HG02642 (cell line): ENCODE measurements at regions not wholly inside any gene's neighbourhood (a gene's known extent, or its start where the extent isn't known, plus 50 kb on each side); places are given as distances from the start of the nearest gene placed in this dataset.
"Not testable (repeated sequence)": the region's sequence is repeated elsewhere in the genome, so short reads cannot be mapped to it uniquely, and the experiment has no call there.

ENCODE experiments used
- ATAC-seq: cut with Tn5 transposase; IDR thresholded peaks from one replicate; pipeline ENCODE4 v1.9.1; 2021; ENCODE audit warnings: mild to moderate bottlenecking; ENCODE audit not compliant: unreplicated experiment, poor library complexity

DNA sequence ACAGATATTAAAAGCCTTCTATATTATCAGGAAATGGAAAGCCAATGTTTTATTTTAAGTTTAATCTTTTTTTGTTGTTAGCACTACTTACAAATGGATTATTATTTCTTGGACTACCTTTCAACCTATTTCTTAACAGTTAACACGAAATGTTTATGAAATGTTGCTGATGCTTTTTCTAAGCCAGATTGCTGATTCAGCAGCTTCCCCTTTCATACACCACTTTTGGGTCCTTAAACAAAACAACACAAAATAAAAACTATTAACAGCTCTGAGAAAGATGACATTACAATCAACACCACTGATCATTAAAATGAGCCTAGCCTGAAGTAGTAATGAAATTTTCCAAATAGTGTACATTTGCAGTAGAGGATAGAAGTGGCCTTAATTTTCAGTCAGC lies 99.2 kb upstream of the VEPH1 start:
- ATAC-seq = no peak

DNA sequence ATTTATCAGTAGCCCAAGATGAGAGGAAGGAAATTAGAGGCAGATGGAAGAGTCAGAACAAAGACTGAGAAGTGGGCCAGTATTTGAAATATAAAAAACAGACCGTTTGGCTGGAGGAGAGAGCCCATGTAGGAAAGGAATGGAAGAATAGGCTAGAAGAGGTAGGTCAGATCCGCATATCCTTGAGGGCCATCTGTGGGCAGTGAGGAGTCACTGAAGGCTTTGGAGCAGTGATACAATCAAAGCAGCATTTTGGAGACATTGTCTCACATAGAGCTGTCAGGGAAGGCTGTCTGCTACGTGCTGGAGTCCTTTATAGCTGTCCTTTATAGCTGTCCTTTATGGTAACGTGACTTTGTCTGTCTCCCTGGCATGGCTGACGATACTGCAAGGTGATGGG lies 92.0 kb upstream of the VEPH1 start:
- no peak for ATAC-seq

- no peak for ATAC-seq
Observed at GRCh38 chr3:157594413-157594812, 91.2 kb upstream of the VEPH1 start.

- ATAC-seq = no peak
Observed at GRCh38 chr3:157592769-157593168, 89.6 kb upstream of the VEPH1 start.

DNA sequence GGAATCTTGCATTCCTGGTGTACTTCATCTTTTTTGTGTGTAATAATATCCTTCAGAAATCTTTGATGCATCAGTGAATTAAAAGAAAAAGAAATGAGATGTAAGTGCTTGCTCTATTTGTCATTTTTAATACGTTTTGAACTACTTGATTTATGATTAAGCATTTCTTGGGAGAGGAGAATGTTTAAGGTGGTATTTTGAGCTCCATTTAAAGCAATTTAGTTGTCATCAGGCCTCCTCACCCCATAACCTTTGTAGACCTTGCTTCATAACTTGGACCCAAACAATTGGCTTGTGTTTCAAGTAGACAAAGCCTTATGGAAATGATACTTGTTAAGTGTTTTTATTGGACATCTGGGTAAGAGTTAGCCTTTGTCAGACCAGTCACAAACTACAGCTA lies 87.1 kb upstream of the VEPH1 start:
- no peak for ATAC-seq

DNA sequence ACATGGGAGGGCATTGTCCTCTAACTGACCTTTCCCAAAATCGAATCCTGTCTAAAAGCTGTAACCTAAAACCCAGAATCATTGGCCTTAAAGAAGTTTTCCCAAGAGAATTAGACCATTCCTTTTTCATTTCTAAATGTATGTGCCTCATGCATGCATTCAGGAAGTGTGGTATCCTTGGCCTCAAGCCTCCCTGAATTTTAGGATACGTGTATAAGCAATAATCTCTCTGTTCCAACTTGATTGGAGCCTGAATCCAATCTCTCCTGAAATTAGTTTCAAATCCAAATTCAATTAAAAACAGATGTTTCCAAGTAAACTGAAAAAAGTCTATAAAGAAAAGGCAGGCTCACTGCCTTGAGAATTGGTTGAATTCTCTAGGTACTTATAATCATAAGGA lies 86.0 kb upstream of the VEPH1 start:
- no peak for ATAC-seq

DNA sequence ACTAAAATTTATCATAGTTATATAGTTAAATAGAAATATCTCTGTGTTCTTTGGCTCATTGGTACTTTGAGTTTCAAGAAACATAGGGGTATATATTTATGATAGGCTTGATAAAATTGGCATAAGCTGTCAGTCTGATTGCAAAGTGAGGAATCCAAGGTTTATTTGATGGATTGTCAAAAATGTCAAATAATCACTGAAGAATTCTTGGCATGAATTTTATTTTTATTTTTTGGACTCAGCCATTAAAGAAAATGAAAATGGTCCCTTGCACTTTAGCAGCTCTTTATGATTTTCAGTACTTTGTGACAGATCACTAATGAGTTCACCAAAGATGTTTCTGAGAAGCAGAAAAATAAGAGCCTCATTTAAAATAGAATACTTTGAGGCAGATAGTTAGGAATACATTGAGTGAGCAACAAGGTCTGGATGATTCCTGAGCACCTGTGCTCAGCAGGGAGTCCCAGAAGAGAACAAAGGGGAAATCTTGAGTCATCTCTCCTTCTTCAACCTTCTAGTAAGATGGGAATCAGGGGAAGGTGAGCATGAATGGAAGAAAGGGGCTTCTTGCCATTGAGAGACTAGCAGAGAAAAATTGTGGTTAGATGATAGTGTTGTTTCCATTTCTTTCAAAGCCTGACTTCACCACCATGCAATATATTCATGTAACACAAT lies 85.3 kb upstream of the VEPH1 start:
- no peak for ATAC-seq

- ATAC-seq = no peak
Observed at GRCh38 chr3:157586293-157586692, 83.1 kb upstream of the VEPH1 start.

DNA sequence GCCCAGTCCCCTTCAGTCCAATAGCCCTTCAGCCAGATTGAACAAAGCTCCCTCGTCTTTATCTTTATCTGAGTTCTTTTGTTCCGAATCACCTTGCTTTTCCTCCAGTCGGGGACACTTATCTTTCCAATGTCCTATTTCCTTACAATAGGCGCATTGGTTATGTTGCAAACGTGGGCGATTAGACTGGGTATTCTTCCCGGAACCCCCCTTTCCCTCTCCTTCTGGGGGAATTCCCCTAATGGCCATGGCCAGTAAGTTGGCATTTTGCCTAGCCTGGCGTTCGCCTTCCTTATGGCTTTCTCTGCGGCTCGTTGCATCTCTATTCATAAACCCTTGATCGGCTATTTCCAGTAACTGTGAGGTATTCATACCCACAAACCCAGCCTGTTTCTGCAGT lies 82.2 kb upstream of the VEPH1 start:
- ATAC-seq = no peak

- ATAC-seq = no peak
Observed at GRCh38 chr3:157582637-157582973, 79.4 kb upstream of the VEPH1 start.

- not testable (repeated sequence) for ATAC-seq
Observed at GRCh38 chr3:157581956-157582636, 78.9 kb upstream of the VEPH1 start.

GRCh38 chr3:157581371-157581770 lies 78.2 kb upstream of the VEPH1 start:
- no peak for ATAC-seq

DNA sequence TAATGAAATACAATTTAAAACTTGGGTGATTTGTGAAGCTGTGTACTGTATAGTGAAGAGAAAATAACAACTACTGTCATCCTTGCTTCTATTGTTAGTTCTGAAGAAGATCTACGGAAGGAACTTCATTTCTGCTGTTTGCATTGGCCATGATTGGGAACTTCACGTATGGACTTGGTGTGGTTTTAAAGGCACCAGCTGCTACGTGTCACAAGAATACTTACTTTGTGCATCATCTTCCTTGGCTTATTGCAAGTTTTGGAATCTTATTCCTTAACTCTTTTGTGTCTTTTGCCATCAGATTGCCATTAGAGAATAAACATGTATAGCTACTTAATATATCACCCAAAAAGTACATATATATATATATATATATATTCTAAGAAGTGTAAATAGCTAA lies 75.0 kb upstream of the VEPH1 start:
- no peak for ATAC-seq

- no peak for ATAC-seq
Observed at GRCh38 chr3:157574531-157574930, 71.3 kb upstream of the VEPH1 start.

- ATAC-seq = no peak
Observed at GRCh38 chr3:157573780-157574378, 70.7 kb upstream of the VEPH1 start.

DNA sequence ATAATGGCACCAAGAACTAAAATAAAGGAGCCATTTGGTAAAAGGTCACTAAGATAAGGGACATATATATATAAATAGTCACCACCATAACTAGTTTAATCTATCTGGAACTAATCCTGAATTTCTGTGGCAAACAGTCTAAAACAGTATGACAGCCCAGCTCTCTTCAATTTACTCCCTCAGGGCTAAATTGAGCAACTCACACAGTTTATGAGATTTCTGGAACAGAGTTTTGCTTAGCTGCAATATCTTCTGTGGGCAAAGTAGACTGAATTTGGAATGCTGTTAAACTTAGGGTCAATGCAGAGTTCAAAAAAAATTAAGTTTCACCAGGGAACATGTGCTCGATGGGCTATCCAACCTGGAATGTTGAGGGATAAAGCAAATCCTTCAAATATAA lies 70.1 kb upstream of the VEPH1 start:
- no peak for ATAC-seq

DNA sequence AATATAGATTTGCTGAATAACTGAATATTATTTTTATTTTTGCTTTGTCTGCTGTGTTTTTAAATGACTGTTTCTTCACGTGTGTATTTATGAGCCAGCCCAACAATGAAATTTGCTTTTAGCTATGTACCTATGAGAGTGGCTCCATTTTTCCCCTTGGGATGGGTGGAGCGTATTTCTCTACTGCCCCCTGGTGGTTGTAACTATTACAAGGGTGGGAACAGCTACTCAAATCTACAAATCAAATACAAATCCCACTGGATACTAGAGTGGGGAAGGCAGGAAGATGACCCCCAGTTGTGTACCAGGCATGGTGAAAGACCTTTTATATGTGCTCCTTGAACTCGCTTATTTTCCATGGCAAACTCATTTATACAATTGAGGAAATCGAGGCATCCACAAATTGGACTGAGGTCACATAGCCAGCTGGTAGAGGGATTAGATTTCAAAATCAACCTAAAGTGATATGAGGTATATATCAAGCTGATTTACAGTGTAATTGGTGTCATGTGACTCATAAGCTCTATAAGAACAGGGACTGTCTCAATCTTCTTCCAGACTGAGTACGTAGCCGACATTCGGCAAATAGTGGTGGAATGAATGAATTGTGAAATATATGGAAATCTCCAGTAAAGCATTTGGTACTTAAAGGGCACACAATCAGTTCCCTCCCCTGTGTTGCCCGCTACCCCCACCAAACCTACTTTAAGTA lies 69.5 kb upstream of the VEPH1 start:
- ATAC-seq = peak; percentile 83

GRCh38 chr3:157566596-157566995 lies 63.4 kb upstream of the VEPH1 start:
- ATAC-seq = no peak

DNA sequence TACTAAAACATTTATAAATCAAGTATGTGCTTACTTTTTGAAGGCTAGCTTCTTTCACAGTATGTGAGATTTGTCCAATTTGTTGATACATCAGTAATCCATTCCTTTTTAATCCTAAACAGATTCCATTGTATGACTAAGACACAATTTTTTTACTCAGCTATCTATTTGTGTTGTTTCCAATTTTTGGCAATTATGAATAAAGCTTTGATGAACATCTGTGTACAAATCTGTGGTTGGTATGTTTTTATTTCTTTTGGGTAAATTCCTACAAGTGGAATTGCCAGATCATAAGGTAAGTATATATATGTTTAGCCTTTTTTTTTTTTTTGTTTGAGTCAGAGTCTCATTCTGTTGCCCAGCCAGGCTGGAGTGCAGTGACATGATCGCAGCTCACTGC lies 56.2 kb upstream of the VEPH1 start:
- ATAC-seq = no peak
